HG02938 (cell line): ENCODE measurements at regions not wholly inside any gene's neighbourhood (a gene's known extent, or its start where the extent isn't known, plus 50 kb on each side); places are given as distances from the start of the nearest gene placed in this dataset.
"Not testable (repeated sequence)": the region's sequence is repeated elsewhere in the genome, so short reads cannot be mapped to it uniquely, and the experiment has no call there.

ENCODE experiments used
- ATAC-seq: cut with Tn5 transposase; IDR thresholded peaks from one replicate; pipeline ENCODE4 v1.9.1; 2021; ENCODE audit warnings: mild to moderate bottlenecking, moderate library complexity; ENCODE audit not compliant: unreplicated experiment

- no peak for ATAC-seq
Measured at GRCh38 chr6:85285934-85286333, 163.9 kb upstream of the NT5E start.

DNA sequence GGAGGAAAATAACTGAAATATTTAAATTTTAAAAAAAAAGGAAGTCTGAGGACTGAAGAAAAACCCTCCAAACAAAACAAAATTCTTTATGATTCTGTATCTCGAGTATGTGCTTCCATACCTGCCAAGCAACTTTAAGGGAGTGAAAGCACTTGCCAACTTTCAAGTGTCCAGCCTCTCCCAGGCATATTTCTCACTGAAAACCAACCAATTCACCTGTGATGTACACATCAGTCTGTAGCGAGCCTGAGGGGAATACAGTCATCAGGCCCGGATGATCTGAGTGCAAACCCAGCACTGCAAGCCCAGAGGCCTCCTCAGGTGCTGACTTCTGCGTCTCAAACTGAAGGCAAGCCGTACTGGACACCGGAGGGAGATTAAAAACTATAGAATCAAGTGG is 164.8 kb upstream of the NT5E start:
- no peak for ATAC-seq

- ATAC-seq = no peak
Measured at GRCh38 chr6:85283436-85283835, 166.4 kb upstream of the NT5E start.

GRCh38 chr6:85278466-85279035 is 171.3 kb upstream of the NT5E start:
- ATAC-seq = no peak

DNA sequence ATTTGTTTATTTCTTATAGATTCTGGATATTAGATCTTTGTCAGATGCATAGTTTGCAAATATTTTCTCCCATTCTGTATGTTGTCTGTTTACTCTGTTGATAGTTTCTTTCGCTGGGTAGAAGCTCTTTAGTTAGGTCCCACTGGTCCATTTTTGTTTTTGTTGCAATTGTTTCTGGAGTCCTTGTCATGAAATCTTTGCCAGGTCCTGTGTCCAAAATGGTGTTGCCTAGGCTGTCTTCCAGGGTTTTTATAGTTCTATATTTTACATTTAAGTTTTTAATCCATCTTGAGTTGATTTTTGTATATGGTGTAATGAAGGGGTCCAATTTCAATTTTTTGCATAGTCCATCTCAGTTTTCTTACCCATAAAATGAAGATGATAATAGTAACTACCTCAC is 173.9 kb upstream of the NT5E start:
- ATAC-seq = not testable (repeated sequence)

GRCh38 chr6:85275338-85275985 is 174.4 kb upstream of the NT5E start:
- no peak for ATAC-seq

GRCh38 chr6:85273870-85274269 is 176.0 kb upstream of the NT5E start:
- ATAC-seq = no peak

DNA sequence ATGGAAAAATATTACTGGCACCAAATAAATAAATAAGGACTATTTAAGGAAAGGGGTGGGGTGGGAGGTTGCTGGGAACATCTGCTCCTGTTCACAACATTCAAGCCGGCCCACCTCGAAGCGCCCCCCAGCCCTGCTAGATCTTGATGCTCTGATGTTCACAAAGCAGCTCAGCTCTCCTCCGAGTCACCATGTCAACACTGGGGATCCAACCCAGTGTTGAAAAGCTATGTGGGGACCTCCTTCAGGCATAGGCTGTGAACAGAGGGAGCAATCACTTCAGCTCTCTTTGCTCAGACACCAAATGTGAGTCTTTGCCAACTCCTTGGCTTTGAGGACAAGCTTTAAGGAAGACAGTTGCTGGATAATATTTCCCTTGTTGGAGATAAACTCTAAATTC is 176.8 kb upstream of the NT5E start:
- no peak for ATAC-seq

- no peak for ATAC-seq
Measured at GRCh38 chr6:85272592-85272991, 177.3 kb upstream of the NT5E start.

DNA sequence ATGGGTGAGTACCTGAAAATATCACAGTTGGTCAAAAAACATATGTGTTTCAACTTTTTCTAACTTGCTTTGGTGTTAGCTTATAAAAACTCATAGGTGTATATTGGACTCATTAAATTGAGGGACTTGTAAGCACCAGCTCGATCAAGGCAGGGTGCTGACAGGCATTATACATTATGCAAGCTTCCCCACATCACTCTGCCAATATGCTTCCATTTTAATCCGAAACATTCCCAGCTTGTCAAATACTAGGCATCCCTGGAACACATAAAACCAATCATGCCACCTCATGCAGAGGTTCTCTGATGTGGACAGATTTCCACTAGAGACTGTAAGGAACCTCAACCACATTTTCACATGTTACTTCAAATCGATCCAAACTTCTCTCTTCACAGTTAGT is 187.3 kb upstream of the NT5E start:
- no peak for ATAC-seq

DNA sequence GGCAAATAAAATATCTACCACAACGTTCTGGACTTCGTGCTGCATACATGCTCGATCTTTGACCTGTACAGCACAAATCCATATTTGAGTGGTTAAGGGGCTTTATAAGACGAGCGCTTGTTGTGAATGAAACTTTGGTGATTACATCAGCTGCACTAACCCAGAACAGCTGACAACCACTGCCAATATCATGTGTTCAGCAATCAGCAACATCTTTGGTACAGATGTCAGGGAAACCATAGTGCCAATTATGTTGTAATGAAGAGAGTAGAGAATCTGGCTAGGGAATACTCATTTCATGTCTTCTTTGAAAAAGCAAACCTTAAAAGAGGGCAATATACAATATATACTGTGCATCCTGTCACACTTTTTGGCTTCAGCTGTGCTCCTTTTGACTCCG is 188.6 kb upstream of the NT5E start:
- ATAC-seq = no peak

- no peak for ATAC-seq
Measured at GRCh38 chr6:85255661-85256060, 194.2 kb upstream of the NT5E start.

GRCh38 chr6:85252552-85252951 is 197.3 kb upstream of the NT5E start:
- ATAC-seq = peak; percentile 56

GRCh38 chr6:85252085-85252484 is 197.8 kb upstream of the NT5E start:
- ATAC-seq = no peak

DNA sequence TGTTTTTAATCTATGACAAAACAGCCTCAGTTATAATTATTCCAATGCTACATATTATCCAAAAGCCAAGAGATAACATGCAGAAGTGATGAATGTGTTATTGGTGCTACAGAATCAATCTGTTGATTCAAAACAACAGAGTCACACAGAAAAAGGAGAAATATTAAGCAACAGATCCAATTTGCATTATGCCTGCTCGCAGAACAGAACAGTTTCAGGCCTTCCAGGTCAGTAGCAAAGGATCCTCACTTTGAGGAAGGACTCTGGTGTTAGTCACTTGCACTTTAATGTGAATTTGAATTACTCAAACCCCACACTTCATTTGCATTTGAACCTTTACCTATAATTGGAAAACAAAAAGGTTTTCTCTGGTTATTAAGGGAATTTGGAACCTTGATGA is 198.6 kb upstream of the NT5E start:
- no peak for ATAC-seq

DNA sequence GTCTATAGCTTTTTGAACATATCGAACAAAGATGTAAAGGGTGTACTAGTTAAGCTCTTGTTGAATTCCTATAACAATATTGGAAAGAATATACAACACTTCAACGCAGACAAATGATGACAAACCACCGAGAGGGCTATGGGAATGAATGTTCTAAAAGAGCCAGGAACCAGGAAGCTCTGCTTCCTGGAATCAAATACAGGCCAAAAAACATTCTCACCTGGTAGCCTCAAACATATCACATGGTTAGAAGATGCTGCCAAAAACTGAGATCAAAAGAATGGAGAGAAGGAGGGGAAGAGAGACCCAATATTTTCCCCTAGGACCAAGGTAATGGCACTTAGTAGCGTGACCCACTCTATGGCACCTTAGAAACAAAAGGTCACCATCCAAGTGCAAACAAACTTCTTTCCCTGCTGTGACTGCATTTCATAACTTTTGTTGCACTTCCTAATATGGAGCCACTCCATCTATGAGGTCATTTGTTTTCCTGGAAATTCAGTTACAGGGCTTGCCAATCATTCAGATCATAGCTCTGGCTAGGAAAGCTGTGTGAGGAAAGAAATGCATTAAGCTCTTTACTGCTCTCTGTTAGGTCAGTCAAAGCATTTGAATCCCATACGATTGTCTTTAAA is 199.2 kb upstream of the NT5E start:
- ATAC-seq = no peak

- no peak for ATAC-seq
Measured at GRCh38 chr6:85245004-85245403, 204.9 kb upstream of the NT5E start.

DNA sequence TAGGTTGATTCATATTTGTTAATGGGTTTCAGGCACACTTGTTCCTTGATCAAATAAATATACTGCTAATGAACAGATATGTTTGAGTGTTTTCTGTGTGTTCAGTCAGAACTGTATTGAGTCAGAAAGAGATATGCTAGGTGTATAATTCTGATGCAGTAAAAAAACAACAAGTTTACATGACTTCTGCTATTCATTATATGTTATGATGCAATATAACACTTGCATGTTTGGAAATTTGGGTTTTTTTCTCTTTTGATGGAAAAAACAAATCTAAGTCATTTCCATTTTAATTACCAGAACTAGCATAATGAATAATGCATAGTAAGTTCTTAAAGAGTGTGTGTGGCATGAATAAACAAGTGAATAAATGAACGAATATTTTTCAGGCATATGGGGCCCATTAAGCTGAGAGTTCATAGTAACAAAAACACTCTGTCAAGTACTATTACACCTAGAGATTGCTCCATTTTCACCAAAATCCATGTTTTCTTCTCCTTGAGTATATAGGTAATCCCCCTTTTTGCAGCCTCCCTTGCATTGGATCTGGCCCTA is 208.3 kb upstream of the NT5E start:
- no peak for ATAC-seq

GRCh38 chr6:85240787-85241385 is 209.0 kb upstream of the NT5E start:
- ATAC-seq = no peak

- no peak for ATAC-seq
Measured at GRCh38 chr6:85237478-85237877, 212.4 kb upstream of the NT5E start.

DNA sequence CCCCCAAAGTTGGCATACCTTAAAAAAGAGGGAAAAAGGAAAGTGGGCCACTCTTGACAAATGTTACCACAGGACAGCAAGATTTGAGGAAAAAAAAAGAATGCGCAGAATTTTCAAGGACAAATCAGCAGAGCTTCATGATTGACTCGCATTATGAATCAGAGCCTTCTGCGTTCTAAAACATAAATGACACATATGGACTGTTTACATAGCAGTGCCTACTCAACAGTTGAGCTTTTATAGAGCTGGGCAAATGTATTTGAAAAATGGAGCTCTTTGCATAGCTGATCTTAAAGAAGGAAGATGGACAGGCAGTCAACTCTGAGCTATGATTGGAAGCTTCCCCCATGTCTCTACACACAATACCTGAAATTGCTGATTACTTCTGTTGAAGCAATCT is 213.2 kb upstream of the NT5E start:
- ATAC-seq = no peak

- ATAC-seq = not testable (repeated sequence)
Measured at GRCh38 chr6:85227345-85227744, 222.5 kb upstream of the NT5E start.
